ENCODE measurements at regions not wholly inside any gene's neighbourhood (a gene's known extent, or its start where the extent isn't known, plus 50 kb on each side); places are given as distances from the start of the nearest gene placed in this dataset.

GRCh38 chr15:92328207-92328606 lies 65.5 kb upstream of the ST8SIA2 start:
- TF ChIP-seq CTCF (conservative IDR thresholded peaks at IDR 0.05) (no peak), ZFX (IDR thresholded peaks at IDR 0.05) (no peak)
- no peak overlapping the region for H3K27ac ChIP-seq

- TF ChIP-seq CTCF (conservative IDR thresholded peaks at IDR 0.05) = no peak
- no peak for TF ChIP-seq ZFX (IDR thresholded peaks at IDR 0.05)
- no peak overlapping the region for H3K27ac ChIP-seq
Measured at GRCh38 chr15:92332125-92332899, 61.4 kb upstream of the ST8SIA2 start.

GRCh38 chr15:92333709-92334108 lies 60.0 kb upstream of the ST8SIA2 start:
- H3K27ac ChIP-seq = no peak overlapping the region
- TF ChIP-seq CTCF (conservative IDR thresholded peaks at IDR 0.05) = no peak
- TF ChIP-seq ZFX (IDR thresholded peaks at IDR 0.05) = no peak

DNA sequence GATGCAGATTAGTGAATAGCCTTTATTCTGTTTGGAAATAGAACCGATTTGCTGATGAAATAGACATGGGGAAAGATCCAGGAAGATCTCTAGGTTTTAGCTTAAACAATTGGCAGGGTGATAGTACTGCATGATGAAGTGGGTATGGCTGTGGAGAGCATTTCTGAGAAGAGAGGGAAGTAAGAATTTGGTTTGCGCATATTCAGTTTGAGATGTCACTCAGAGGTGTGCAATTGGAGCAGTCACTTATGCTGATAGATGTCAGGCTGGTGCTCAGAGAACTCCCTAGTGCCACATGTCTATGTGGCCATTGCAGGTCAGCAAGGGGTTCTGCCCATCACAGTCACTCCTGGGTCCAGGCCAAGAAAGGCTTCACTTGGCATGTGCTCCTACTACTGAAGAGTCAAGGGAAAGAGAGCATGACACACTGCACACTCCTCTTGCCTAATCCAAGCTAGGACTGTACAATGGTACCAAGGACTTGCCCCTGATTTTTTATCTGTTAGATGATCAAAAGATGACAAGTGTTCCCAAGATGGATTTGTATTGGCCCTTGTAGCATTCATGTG lies 57.2 kb upstream of the ST8SIA2 start:
- TF ChIP-seq ZFX (IDR thresholded peaks at IDR 0.05) (no peak), CTCF (conservative IDR thresholded peaks at IDR 0.05) (no peak)
- H3K27ac ChIP-seq = no peak overlapping the region

DNA sequence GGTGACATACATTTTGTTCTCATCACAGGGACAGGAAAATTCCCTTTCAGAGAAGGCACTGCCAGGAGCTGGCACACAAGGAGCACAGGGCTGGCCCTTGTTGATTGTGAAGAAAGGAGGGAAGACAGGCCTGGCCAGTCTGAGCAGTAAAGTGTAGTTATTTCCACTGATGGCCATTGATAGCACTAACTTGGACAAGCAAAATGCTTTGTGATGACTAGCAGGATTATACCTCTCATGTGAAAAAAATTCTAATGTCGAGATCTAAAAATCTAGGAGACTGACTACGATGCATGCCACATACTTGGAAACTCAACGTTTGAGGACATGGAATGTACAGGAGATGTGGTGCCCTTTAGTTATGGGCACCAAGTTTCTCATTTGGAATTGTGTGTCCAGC lies 54.3 kb upstream of the ST8SIA2 start:
- TF ChIP-seq ZFX (IDR thresholded peaks at IDR 0.05) (no peak), CTCF (conservative IDR thresholded peaks at IDR 0.05) (no peak)

More for the DNA sequence above, 54.3 kb upstream of the ST8SIA2 start:
- H3K27ac ChIP-seq = no peak overlapping the region
